ENCODE measurements at regions not wholly inside any gene's neighbourhood (a gene's known extent, or its start where the extent isn't known, plus 50 kb on each side); places are given as distances from the start of the nearest gene placed in this dataset.

DNA sequence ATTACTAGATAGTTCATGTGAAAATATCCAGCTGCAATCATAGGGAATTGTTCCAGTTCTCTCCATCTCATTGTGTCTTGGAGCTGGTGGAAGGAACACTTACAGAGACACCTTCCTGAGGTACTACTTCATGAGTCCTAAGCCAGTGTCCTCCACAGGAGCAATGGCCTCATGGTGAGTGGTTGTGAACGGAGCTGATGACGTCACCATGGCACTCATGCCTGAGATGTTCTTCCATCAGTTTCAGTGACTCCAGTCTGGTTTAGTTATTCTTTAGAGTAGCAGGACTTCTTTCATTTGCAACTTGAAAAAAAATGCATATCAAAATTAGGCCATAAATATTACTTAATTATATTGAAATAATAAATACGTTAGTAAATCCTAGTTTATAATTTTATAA, 418.6 kb downstream of the ZNF521 start:
- TF ChIP-seq, protein P1, sequence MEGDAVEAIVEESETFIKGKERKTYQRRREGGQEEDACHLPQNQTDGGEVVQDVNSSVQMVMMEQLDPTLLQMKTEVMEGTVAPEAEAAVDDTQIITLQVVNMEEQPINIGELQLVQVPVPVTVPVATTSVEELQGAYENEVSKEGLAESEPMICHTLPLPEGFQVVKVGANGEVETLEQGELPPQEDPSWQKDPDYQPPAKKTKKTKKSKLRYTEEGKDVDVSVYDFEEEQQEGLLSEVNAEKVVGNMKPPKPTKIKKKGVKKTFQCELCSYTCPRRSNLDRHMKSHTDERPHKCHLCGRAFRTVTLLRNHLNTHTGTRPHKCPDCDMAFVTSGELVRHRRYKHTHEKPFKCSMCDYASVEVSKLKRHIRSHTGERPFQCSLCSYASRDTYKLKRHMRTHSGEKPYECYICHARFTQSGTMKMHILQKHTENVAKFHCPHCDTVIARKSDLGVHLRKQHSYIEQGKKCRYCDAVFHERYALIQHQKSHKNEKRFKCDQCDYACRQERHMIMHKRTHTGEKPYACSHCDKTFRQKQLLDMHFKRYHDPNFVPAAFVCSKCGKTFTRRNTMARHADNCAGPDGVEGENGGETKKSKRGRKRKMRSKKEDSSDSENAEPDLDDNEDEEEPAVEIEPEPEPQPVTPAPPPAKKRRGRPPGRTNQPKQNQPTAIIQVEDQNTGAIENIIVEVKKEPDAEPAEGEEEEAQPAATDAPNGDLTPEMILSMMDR (IDR thresholded peaks at IDR 0.05), result no peak
- TF ChIP-seq POLR2A (IDR thresholded peaks at IDR 0.05), result no peak
- no peaks in the 10 kb centered on the region for H3K27me3 ChIP-seq
- intact Hi-C loops (cut with DNase I; ENCODE audit: low total_unique reads), result no loop called here

DNA sequence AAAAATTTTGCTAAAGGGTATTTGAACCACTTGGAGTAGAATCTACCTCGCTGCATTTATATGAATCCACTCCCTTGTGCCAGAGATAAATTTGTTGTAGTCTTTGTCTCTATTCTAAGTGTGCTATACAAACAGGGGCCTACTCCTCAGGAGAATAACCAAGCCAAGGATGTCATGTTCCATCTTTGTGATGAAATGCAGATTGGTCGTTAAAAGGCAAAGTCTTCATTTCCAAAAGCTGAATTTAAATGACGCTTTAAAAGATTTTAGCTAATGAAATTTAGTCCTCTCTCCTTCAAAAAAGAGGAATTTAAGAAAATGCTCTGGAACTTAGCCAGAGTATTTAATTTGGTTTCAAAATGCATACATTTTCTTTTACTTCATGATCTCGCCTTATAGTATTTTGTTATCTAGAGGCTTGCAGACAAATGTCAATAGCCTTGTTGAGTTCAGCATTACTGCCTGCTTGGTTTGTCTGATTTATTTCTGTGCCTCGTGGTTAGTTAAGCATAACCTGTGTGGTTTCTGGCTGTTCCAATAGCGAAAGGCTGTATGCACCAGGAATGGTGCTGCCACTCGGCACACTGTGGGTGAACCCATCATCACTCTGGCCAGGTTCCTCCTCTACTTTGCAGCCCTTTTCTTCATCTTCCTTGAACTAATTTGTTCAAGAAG, 417.6 kb downstream of the ZNF521 start:
- Histone ChIP-seq H3K27ac (no peak overlapping the region), H3K9me3 (no peaks in the 10 kb centered on the region), H3K36me3 (no peaks in the 10 kb centered on the region), H3K4me3 (no peak overlapping the region), H3K4me1 (no peaks in the 10 kb centered on the region), H3K27me3 (no peaks in the 10 kb centered on the region)
- TF ChIP-seq, protein P1 (IDR thresholded peaks at IDR 0.05), result no peak
- no peak for TF ChIP-seq POLR2A (IDR thresholded peaks at IDR 0.05)
- intact Hi-C loops (cut with DNase I; ENCODE audit: low total_unique reads), result no loop called here
- DNase-seq, result no peak

More for the DNA sequence above, 418.6 kb downstream of the ZNF521 start:
- Histone ChIP-seq H3K9me3 (no peaks in the 10 kb centered on the region), H3K36me3 (no peaks in the 10 kb centered on the region), H3K4me1 (no peaks in the 10 kb centered on the region), H3K27ac (no peak overlapping the region), H3K4me3 (no peak overlapping the region)
- DNase-seq, result no peak

DNA sequence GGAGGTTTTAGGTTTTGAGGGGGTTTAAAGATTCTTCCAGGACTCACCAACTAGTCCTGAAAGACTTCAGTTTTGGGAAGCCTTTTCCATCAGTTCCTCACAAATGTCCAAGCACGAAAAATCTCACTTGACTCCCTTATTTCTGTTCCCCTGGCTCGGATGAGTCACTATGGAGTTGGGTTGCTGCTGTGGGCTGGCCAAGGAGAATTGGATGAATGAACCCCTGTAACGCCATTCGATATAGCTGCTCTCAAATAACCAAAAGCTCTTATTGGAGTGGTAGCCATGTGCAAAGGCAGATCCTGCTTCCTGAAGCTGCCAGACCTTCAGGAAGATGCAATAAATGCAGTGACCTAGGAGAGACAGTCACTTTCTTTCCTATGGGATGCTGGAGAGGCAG, 417.0 kb downstream of the ZNF521 start:
- no peak overlapping the region for H3K27ac ChIP-seq
- H3K9me3 ChIP-seq, result no peaks in the 10 kb centered on the region
- no peaks in the 10 kb centered on the region for H3K27me3 ChIP-seq
- TF ChIP-seq POLR2A (IDR thresholded peaks at IDR 0.05), result no peak
- no peak for DNase-seq
- H3K4me3 ChIP-seq, result no peak overlapping the region
- H3K36me3 ChIP-seq, result no peaks in the 10 kb centered on the region
- intact Hi-C loops (cut with DNase I; ENCODE audit: low total_unique reads), result no loop called here
- H3K4me1 ChIP-seq, result no peaks in the 10 kb centered on the region

DNA sequence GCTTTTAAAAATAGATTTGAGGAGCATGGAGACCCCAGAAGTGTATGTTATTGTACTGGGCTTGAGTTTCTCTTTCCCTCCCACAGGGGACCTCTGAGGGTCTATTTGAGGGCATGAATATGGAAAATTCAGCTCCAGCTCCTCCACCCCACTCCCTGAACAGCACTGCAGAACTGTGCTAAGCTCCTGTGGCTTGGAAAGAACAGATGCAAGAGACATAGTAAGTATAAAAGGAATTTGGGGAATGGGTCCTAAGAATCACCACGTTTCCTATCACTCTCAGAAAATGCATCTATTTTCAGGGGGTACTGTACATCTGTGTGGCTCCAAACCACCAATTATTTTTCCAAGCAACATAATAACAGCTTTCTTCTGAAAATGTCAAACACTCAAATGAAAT, 416.1 kb downstream of the ZNF521 start:
- Histone ChIP-seq H3K27ac (no peak overlapping the region), H3K4me3 (no peak overlapping the region), H3K4me1 (no peaks in the 10 kb centered on the region), H3K27me3 (no peaks in the 10 kb centered on the region), H3K36me3 (no peaks in the 10 kb centered on the region), H3K9me3 (no peaks in the 10 kb centered on the region)
- DNase-seq, result no peak
- intact Hi-C loops (cut with DNase I; ENCODE audit: low total_unique reads), result no loop called here
- no peak for TF ChIP-seq POLR2A (IDR thresholded peaks at IDR 0.05)
- TF ChIP-seq, protein P1 (IDR thresholded peaks at IDR 0.05), result no peak

DNA sequence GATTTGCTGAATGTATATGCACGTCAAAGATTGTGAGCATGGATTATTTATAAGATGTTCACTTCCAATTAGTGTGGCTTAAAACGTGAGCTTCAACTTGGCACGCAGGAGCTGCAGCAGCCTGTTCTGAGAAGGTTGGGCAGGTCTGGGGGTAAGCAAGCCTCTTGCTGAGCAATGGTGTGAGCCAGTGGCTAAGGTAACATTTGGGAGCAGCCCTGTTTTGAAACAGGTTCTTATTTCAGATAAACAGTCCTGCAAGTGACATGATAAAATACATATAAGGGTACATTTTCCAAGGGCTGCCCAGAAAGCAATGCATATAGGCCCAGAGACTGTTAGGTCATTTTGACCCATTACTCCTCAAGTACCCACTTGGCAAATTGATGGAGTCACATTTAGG, 415.3 kb downstream of the ZNF521 start:
- no peak overlapping the region for H3K4me3 ChIP-seq
- intact Hi-C loops (cut with DNase I; ENCODE audit: low total_unique reads), result no loop called here
- no peak for DNase-seq
- H3K36me3 ChIP-seq, result no peaks in the 10 kb centered on the region
- no peak overlapping the region for H3K27ac ChIP-seq
- TF ChIP-seq, protein P1 (IDR thresholded peaks at IDR 0.05), result no peak
- TF ChIP-seq POLR2A (IDR thresholded peaks at IDR 0.05), result no peak
- no peaks in the 10 kb centered on the region for H3K27me3 ChIP-seq
- H3K4me1 ChIP-seq, result no peaks in the 10 kb centered on the region
- H3K9me3 ChIP-seq, result no peaks in the 10 kb centered on the region

All from uterus (tissue), 3 donors.